ENCODE measurements at regions not wholly inside any gene's neighbourhood (a gene's known extent, or its start where the extent isn't known, plus 50 kb on each side); places are given as distances from the start of the nearest gene placed in this dataset.

DNA sequence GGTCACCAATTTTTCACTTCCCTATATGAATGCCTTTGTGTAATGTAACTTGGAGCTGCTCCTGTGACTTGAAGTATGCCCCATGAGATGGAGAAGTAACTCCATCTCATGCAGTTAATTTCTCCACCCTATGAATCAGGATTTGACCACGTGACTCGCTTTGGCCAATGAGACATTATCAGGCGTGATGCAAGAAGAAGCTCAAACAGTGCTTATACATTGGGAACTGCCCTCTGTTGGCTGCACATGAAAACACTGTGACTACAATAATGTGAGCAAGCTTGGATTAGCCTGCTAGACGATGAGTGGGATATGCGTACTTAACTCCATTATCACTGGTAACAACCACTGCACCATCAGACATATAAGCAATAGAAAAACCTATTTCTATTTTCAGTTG lies 684.4 kb downstream of the PLA2G4A start:
- Mint-ChIP-seq H3K4me1 (no peaks in the 10 kb centered on the region), H3K36me3 (ENCODE audit: low read depth) (no peaks in the 10 kb centered on the region), H3K27me3 (no peaks in the 10 kb centered on the region), H3K4me3 (no peak overlapping the region), H3K27ac (no peak overlapping the region)
- ATAC-seq (no peak), DNase-seq (no peak)
- no peaks in the 10 kb centered on the region for H3K9me3 ChIP-seq (ENCODE audit: control insufficient read depth, low read length, poor library complexity, severe bottlenecking)

DNA sequence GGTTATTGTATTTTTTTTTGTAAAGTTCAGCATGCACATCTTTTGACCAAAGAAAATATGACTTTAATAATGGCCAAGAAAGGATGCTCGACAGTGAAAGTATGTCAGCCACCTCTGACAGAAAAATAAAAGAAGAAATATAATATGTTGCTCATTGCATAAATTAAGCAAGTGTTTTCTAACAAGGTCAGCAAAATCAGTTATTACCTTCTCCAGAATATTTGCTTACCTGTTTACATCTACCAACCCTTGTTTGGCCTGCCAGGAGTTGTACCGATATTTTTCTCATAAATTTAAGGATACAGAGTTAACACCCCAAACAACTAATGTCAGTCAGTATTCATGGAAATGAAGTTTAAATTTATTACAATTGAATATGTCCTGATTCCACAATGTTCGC lies 685.4 kb downstream of the PLA2G4A start:
- Mint-ChIP-seq H3K4me1 (no peaks in the 10 kb centered on the region), H3K36me3 (ENCODE audit: low read depth) (no peaks in the 10 kb centered on the region), H3K27ac (no peak overlapping the region), H3K27me3 (no peaks in the 10 kb centered on the region), H3K4me3 (no peak overlapping the region)
- DNase-seq (no peak), ATAC-seq (no peak)
- H3K9me3 ChIP-seq (ENCODE audit: control insufficient read depth, low read length, poor library complexity, severe bottlenecking) = no peaks in the 10 kb centered on the region

DNA sequence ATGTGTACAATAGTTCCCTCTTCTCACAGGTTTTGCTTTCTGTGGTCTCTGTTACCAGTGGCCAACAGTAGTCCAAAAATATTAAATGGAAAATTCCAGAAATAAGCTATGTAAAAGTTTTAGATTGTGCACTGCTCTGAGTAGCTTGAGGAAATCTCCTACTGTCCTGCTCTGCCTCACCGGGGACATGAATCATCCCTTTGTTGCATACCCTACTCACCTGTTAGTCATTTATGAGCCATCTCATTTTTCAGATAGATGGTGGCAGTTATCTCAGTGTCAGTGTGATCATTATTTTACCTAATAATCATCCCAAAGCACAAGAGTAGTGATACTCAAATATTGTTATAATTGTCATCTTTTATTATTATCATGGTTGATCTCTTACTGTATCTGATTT lies 688.1 kb downstream of the PLA2G4A start:
- H3K4me1 Mint-ChIP-seq = no peaks in the 10 kb centered on the region
- H3K27ac Mint-ChIP-seq = no peak overlapping the region
- no peaks in the 10 kb centered on the region for H3K9me3 ChIP-seq (ENCODE audit: control insufficient read depth, low read length, poor library complexity, severe bottlenecking)
- H3K4me3 Mint-ChIP-seq = no peak overlapping the region
- no peaks in the 10 kb centered on the region for H3K27me3 Mint-ChIP-seq
- no peaks in the 10 kb centered on the region for H3K36me3 Mint-ChIP-seq (ENCODE audit: low read depth)
- no peak for DNase-seq
- no peak for ATAC-seq

DNA sequence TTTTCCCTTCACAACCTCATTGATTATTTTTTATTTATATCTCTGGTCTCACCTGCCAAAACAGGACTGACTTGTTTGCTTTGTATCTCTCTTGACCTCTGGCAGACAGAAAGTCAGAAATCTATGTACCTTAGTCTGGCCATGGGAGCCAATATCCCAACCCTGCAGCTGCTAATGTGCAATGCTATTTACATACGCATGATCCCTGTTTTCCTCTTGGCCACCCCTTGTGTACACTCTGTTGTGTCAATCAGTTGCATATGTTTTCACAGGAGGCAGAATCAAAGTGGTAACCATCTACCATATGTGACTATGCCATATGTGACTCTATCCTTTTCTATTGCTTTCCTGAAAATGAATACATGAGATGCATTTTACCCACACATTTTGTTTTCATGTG lies 688.8 kb downstream of the PLA2G4A start:
- ATAC-seq = no peak
- no peak for DNase-seq
- H3K4me3 Mint-ChIP-seq = no peak overlapping the region
- H3K36me3 Mint-ChIP-seq (ENCODE audit: low read depth) = no peaks in the 10 kb centered on the region
- H3K27me3 Mint-ChIP-seq = no peaks in the 10 kb centered on the region
- H3K4me1 Mint-ChIP-seq = no peaks in the 10 kb centered on the region
- no peak overlapping the region for H3K27ac Mint-ChIP-seq
- H3K9me3 ChIP-seq (ENCODE audit: control insufficient read depth, low read length, poor library complexity, severe bottlenecking) = no peaks in the 10 kb centered on the region

DNA sequence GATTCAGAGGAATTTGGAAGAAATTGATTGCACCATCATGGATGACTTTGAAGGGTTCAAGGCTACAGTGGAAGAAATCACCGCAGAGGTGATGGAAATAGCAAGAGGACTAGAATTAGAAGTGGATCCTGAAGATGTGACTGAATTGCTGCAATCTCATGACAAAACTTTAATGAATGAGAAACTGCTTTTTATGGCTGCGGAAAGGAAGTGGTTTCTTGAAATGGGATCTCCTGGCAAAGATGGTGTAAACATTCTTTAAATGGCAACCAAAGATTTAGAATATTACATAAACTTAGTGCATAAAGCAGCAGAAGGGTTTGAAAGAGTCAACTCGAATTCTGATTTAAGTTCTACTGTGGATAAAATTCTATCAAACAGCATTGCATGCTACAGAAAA lies 698.6 kb downstream of the PLA2G4A start:
- no peak overlapping the region for H3K27ac Mint-ChIP-seq
- H3K36me3 Mint-ChIP-seq (ENCODE audit: low read depth) = no peaks in the 10 kb centered on the region
- H3K4me1 Mint-ChIP-seq = no peaks in the 10 kb centered on the region
- DNase-seq (no peak), ATAC-seq (no peak)
- no peaks in the 10 kb centered on the region for H3K27me3 Mint-ChIP-seq
- peaks cover 2% of the 10 kb centered on the region for H3K9me3 ChIP-seq (ENCODE audit: control insufficient read depth, low read length, poor library complexity, severe bottlenecking)
- H3K4me3 Mint-ChIP-seq = no peak overlapping the region

DNA sequence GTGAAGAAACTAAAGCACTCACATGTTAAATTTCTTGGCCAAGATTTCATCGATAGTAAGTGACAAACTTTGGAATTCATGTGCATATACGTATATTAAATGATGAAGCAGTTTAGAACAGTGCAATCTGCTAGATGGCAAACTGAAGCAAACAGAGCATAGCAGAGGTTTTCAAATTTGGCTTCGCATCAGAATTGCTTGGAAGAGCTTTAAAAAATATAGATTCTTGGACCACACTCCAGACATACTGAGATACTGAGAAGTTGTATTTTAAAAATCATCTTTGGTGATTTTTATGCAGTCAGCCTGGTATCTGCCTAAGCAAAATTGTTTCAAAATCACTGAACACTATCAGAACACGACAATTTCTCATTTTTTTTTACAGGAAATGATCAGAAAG lies 709.2 kb downstream of the PLA2G4A start:
- DNase-seq (no peak), ATAC-seq (no peak)
- no peaks in the 10 kb centered on the region for H3K9me3 ChIP-seq (ENCODE audit: control insufficient read depth, low read length, poor library complexity, severe bottlenecking)
- no peaks in the 10 kb centered on the region for H3K4me1 Mint-ChIP-seq
- no peak overlapping the region for H3K27ac Mint-ChIP-seq
- H3K27me3 Mint-ChIP-seq = no peaks in the 10 kb centered on the region
- H3K36me3 Mint-ChIP-seq (ENCODE audit: low read depth) = no peaks in the 10 kb centered on the region
- no peak overlapping the region for H3K4me3 Mint-ChIP-seq

DNA sequence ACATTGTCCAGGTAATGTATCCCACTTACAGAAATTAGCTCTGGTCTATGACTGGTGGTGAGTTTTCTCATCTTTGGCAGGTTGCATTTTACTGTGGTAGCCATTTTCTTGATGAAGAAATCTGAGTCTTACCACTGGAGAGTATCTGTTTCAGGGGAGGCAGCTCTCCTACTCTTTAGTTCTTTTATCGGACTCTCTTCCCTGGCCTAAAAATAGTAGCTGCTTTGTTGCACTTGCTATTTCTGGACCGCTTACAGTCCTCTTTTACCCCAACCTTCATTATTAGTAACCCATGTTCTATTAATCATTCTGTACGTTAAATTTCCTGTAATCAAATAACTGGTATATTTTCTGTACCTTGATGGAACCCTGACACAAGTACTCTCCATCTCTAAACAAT lies 720.8 kb downstream of the PLA2G4A start:
- Mint-ChIP-seq H3K27ac (no peak overlapping the region), H3K27me3 (no peaks in the 10 kb centered on the region), H3K4me3 (no peak overlapping the region), H3K4me1 (no peaks in the 10 kb centered on the region), H3K36me3 (ENCODE audit: low read depth) (no peaks in the 10 kb centered on the region)
- H3K9me3 ChIP-seq (ENCODE audit: control insufficient read depth, low read length, poor library complexity, severe bottlenecking) = no peaks in the 10 kb centered on the region
- no peak for ATAC-seq
- DNase-seq = no peak

DNA sequence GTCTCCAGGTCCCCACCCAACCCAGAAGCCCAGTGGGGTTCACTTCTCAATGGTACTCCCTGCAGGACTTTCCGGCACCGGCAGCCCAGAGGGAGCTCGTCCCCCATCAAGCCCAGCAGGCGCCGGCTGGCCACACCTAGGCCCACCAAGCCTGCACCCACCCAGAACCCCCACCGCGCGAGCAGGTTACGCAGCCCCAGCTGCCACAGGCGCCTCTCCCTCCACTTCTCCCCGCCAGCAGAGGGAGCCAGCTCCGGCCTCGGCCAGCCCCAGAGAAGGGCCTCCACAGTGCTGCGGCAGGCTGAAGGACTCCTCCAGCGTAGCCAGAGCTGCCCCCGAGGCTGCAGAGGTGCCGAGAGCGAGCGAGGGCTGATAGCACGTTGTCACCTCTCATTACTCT lies 722.3 kb downstream of the PLA2G4A start:
- Mint-ChIP-seq H3K27me3 (no peaks in the 10 kb centered on the region), H3K36me3 (ENCODE audit: low read depth) (no peaks in the 10 kb centered on the region), H3K27ac (no peak overlapping the region), H3K4me1 (no peaks in the 10 kb centered on the region), H3K4me3 (no peak overlapping the region)
- ATAC-seq = no peak
- H3K9me3 ChIP-seq (ENCODE audit: control insufficient read depth, low read length, poor library complexity, severe bottlenecking) = no peaks in the 10 kb centered on the region
- no peak for DNase-seq

DNA sequence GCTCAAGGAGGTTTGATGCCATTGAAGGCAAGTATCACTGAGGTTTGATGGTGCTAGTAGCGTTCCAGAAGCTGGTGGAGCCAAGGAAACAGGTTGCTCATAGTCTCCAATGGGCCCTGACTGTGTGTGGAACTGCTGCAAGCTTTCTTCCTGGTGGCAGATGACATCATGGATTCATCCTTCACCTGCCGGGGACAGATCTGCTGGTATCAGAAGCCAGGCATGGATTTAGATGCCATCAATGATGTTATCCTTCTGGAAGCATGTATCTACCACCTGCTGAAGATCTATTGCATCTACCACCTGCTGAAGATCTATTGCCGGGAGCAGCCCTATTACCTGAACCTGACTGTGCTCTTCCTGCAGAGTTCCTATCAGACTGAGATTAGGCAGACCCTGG lies 734.4 kb downstream of the PLA2G4A start:
- Mint-ChIP-seq H3K4me1 (no peaks in the 10 kb centered on the region), H3K36me3 (ENCODE audit: low read depth) (no peaks in the 10 kb centered on the region), H3K27ac (no peak overlapping the region), H3K4me3 (no peak overlapping the region), H3K27me3 (no peaks in the 10 kb centered on the region)
- DNase-seq (no peak), ATAC-seq (no peak)
- no peaks in the 10 kb centered on the region for H3K9me3 ChIP-seq (ENCODE audit: control insufficient read depth, low read length, poor library complexity, severe bottlenecking)

DNA sequence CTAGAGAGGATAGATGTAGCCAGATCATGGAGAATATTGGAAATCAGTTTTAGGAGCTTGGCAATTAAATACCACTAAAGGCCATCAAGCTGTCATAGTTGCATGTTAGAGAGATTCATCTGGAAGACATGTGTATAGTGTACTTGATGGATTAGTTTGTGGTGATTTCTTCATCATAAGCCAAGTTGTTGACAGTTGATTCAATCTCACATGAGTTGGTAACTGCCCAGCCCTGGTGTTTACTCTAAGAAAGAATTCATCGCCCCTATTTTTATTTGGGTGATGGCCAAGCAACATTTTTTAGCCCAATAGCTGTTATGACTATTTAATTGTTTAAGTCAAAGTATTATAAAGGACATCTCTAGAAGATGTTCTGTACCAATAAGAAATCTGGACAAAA lies 737.6 kb downstream of the PLA2G4A start:
- no peak for DNase-seq
- Mint-ChIP-seq H3K4me3 (no peak overlapping the region), H3K27ac (no peak overlapping the region), H3K27me3 (no peaks in the 10 kb centered on the region), H3K4me1 (no peaks in the 10 kb centered on the region), H3K36me3 (ENCODE audit: low read depth) (no peaks in the 10 kb centered on the region)
- ATAC-seq = no peak
- no peaks in the 10 kb centered on the region for H3K9me3 ChIP-seq (ENCODE audit: control insufficient read depth, low read length, poor library complexity, severe bottlenecking)

DNA sequence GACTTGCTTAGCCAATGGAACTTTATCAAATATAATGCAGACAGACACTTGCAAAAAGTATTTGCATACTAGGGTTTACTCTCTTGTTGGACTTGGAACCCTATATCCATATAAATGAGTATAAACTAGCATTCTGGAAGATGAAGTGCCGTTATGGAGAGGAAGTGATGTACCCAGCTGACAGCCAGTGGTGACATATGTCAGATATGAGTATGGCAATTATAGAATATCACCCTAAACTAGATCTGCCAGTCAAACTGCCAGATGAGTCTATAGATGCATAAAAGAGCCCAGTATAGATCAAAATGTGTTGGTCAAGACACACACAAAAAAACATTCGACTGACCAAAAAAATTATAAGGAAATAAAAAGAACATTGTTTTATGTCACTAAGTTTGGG lies 739.3 kb downstream of the PLA2G4A start:
- ATAC-seq (no peak), DNase-seq (no peak)
- Mint-ChIP-seq H3K27me3 (no peaks in the 10 kb centered on the region), H3K27ac (no peak overlapping the region), H3K4me3 (no peak overlapping the region), H3K36me3 (ENCODE audit: low read depth) (no peaks in the 10 kb centered on the region), H3K4me1 (no peaks in the 10 kb centered on the region)
- H3K9me3 ChIP-seq (ENCODE audit: control insufficient read depth, low read length, poor library complexity, severe bottlenecking) = no peaks in the 10 kb centered on the region

DNA sequence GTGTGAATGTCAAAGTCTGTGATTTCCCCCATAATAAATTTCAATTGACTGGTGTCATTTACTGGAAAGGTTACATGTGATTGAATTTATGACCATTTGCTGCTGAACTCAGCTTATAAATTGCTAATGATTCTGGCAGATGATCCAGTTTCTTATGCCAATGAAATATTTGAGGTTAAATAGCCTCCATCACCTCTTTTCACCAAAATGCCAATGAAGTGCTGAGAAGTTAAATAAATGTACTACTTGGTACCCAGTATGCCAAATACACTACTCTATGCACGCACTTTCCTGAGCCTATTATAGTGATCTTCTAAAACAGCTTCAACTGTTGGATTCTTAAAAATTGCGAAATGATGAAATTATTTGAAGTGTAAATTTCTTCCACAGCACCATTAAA lies 741.4 kb downstream of the PLA2G4A start:
- no peaks in the 10 kb centered on the region for H3K9me3 ChIP-seq (ENCODE audit: control insufficient read depth, low read length, poor library complexity, severe bottlenecking)
- H3K27ac Mint-ChIP-seq = no peak overlapping the region
- H3K4me1 Mint-ChIP-seq = no peaks in the 10 kb centered on the region
- H3K4me3 Mint-ChIP-seq = no peak overlapping the region
- H3K36me3 Mint-ChIP-seq (ENCODE audit: low read depth) = no peaks in the 10 kb centered on the region
- DNase-seq (no peak), ATAC-seq (no peak)
- H3K27me3 Mint-ChIP-seq = no peaks in the 10 kb centered on the region

DNA sequence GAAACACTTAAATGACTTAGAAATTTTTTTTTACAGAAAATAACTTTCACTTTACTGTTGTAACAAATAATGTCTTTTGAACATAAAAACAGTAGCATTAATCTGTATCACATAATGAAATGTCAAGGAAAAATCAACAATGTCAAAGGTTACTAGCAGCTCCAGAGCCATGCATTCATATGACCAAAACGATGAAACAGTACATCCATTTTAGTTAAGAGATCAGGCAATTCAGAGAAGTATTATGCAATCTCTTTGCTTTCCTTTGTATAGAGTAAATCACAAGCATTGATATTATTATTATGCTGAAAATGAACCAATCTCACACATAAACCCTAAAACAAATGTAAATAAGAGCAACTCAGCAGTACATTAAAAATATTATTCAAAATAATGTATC lies 748.9 kb downstream of the PLA2G4A start:
- no peak overlapping the region for H3K4me3 Mint-ChIP-seq
- H3K4me1 Mint-ChIP-seq = no peaks in the 10 kb centered on the region
- H3K27me3 Mint-ChIP-seq = no peaks in the 10 kb centered on the region
- no peaks in the 10 kb centered on the region for H3K9me3 ChIP-seq (ENCODE audit: control insufficient read depth, low read length, poor library complexity, severe bottlenecking)
- no peak overlapping the region for H3K27ac Mint-ChIP-seq
- ATAC-seq (no peak), DNase-seq (no peak)
- no peaks in the 10 kb centered on the region for H3K36me3 Mint-ChIP-seq (ENCODE audit: low read depth)

DNA sequence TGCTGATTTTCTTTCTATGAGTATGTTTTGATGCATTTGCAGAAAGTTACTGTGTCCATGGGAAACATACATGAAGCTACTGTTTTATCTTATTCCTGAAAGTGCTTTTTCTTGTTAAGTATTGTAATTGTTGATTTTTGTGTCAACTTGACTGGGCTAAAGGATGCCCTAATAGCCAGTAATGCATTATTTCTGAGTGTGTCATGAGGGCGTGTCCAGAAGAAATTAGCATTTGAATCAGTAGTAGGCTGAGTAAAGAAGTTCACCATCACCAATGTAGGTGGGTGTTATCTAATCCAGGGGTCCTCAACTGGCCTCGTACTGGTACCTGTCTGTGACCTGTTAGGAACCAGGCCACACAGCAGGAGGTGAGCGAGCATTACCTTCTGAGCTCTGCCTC lies 760.2 kb downstream of the PLA2G4A start:
- H3K4me3 Mint-ChIP-seq = no peak overlapping the region
- no peaks in the 10 kb centered on the region for H3K36me3 Mint-ChIP-seq (ENCODE audit: low read depth)
- ATAC-seq (no peak), DNase-seq (no peak)
- H3K4me1 Mint-ChIP-seq = no peaks in the 10 kb centered on the region
- H3K27me3 Mint-ChIP-seq = no peaks in the 10 kb centered on the region
- no peaks in the 10 kb centered on the region for H3K9me3 ChIP-seq (ENCODE audit: control insufficient read depth, low read length, poor library complexity, severe bottlenecking)
- H3K27ac Mint-ChIP-seq = no peak overlapping the region

DNA sequence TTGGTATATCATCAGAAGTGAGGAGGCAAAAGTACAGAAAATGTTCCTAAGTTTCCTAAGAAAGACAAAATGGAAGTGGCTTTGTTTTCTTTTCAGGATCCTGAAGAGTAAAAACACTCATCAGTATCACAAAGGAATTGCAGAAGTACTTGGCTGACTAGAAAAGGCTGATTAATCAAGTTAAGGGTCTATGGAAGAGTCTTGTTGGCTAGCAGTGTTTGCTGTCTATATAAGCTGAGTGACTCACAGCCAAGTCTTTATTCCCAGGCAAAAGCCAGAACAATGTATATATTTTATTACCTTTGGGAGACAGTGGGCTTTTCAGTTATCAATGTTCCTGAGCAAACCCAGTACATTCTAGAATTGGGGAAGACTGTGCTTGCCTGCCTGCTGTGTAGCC lies 777.0 kb downstream of the PLA2G4A start:
- DNase-seq = no peak

More for the DNA sequence above, 777.0 kb downstream of the PLA2G4A start:
- H3K4me3 Mint-ChIP-seq = no peak overlapping the region
- no peaks in the 10 kb centered on the region for H3K36me3 Mint-ChIP-seq (ENCODE audit: low read depth)
- no peaks in the 10 kb centered on the region for H3K9me3 ChIP-seq (ENCODE audit: control insufficient read depth, low read length, poor library complexity, severe bottlenecking)
- no peak for ATAC-seq
- H3K27ac Mint-ChIP-seq = no peak overlapping the region
- H3K4me1 Mint-ChIP-seq = no peaks in the 10 kb centered on the region
- no peaks in the 10 kb centered on the region for H3K27me3 Mint-ChIP-seq

All from T-helper 17 cell (primary cell).